Inflammatory macrophage (primary cell): ENCODE measurements at regions not wholly inside any gene's neighbourhood (a gene's known extent, or its start where the extent isn't known, plus 50 kb on each side); places are given as distances from the start of the nearest gene placed in this dataset.

Experiments
- DNase-seq, 2 donors: peaks; one replicate each; pipeline ENCODE4 v3.0.0-alpha.2; 2020 to 2022

DNA sequence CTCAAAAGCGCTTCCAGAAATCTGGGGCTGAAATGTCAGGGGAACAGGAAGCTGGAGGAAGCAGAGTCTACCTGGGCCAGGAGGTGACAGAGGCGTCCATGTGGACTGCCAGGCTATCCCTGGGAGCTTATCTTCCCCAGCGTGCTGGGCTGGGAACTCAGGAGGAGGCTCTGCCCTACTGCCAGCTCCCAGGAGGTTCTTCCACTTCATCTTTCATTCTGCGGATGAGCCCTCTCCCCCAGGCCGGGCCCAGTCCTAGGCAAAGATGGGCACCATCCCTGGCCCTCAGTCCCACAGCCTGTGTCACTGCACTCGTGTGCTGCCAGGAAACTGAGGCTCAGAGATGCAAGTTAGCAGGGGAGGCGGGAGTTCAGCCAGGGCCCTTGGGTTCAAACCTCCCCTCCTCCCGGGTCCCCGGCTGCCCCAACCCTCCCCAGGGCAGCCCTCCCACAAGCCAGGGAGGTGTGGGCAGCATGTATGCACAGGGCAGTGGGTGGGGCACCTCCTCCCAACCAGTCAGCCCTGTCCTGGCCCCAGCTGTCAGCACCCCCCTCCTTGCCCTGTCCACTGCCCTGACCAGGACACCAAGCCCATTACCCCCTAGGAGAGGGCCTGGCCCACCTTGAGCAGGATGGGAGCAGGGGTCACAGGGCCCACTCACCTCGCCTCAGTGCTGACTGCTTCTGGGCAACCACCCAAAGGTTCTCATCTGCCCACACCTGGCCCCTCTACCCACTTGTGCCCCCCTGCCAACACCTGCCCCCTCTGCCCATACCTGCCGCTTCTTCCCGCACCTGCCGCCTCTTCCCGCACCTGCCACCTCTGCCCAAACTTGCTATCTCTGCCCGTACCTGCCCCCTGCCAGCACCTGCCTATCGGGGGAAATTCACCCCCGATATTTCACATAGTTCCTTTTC, 226.0 kb downstream of the NPHP4 start:
- DNase-seq, result no peak

DNA sequence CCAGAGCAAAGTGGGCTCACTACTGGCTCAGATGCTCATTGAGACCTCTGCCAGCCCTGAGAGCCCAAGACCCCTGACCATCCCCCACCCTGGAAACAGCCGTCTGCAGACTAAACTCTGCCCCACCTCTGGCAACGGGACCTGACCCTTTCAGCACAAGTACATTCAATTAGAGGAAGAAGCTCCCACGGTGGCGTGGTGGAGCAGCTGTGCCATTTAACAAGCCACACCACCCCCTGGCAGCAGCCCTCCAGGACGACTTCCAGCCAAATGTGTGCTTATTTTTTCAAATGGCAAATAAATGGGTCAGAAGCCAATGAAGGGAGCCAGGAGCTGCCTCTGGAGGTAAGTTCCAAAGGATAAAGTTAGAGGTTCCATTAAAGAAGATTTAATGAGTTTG, 226.7 kb downstream of the NPHP4 start:
- DNase-seq, result no peak

DNA sequence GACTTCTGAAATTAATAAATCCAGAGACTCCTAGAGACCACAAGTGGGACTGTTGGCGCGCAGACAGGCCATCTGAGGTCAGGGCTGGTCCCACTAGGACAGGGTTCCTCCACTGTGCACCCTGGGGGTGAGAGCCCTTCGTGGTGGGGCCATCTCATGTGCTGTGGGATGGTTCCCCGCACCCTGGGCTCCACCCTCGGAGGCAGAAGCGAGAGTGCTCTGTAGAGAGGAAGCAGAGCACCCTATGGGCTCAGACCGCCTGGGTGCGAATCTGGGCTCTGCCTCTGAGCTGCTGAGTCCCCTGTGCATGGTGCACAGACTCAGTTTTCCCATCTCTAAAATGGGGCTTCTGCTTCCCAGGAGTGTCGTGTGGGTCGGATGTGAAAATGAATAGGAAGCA, 227.3 kb downstream of the NPHP4 start:
- DNase-seq, result no peak

DNA sequence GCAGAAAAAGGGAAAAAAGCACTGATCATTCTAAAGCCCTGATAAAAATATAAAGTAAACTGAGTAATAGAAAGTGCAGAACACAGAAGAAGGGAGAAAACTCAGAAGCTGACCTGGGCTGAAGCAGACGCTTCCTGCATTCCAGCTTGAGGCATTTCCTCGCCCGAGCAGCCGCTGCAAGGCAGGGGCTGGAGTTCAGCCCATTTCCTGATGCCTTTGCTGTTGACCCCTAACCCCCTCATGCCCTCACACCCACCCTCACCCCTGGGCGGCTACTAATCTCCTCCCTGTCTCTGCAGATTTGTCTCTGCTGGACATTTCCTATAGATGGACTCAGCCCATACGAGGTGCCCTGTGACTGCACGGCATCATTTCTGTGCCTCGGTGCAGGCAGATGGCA, 227.8 kb downstream of the NPHP4 start:
- no peak for DNase-seq

DNA sequence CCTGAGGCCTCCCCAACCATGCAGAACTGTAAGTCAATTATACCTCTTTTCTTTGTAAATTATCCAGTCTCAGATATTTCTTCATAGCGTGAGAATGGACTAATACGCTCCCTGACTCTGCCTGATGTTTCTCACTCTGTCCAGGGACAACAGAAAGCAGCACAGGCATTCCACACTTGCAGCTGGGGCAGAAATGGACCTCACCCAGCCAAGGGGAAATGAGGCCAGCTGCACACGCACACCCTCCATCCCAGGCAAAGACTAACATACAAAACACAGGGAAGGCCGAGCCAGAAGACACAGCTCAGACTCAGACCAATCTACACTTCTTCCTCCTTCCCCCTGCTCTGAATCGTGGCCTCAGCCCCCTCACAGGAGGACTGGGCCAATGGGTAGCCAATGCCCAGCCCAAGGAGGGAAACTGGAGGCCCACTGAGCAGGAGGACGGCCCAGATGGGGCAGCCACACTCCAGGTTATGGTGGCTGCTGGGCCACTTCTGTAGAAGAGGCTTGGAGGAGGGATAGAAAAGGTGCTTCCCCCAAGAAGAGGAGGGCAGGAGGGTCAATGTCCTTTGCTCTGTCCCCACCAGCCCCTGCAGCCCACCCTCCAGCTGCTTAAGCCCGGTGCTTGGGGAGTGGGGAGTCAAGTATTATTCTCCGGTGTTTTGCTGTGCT, 228.4 kb downstream of the NPHP4 start:
- DNase-seq, result no peak

DNA sequence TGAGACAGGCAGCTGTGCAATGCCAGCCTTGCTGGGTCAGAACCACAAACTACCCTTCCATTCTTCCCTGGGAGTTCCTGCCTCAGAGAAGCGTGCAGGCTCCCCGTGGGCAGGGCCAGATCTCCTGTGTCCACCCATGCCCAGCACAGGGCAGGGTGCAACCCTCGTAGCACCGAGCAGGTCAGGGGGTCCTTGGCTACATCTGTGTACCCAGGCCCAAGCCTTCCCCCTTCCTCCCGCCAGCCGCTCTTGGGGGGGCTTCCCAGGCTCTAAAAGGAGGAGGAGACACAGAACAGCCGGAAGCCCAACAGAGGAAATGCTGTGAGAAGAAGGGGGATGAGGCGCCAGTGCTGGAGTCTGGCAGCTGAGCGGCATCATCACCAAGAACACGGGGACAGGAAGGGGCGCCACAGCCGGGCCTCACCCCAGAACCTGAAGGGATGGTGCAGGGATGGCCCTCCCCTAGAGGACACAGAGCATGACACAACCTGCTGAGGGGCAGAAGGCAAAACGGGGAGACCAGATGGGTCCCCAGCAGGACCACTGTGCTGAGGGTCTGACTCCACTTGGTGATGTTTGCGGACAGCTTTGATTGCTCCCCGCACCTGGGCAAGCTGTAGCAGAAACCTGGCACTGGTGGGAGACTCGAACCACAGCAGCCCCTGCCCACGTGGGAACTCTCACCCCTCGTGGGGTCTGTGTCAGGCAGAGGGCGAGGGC, 233.2 kb downstream of the NPHP4 start:
- no peak for DNase-seq

DNA sequence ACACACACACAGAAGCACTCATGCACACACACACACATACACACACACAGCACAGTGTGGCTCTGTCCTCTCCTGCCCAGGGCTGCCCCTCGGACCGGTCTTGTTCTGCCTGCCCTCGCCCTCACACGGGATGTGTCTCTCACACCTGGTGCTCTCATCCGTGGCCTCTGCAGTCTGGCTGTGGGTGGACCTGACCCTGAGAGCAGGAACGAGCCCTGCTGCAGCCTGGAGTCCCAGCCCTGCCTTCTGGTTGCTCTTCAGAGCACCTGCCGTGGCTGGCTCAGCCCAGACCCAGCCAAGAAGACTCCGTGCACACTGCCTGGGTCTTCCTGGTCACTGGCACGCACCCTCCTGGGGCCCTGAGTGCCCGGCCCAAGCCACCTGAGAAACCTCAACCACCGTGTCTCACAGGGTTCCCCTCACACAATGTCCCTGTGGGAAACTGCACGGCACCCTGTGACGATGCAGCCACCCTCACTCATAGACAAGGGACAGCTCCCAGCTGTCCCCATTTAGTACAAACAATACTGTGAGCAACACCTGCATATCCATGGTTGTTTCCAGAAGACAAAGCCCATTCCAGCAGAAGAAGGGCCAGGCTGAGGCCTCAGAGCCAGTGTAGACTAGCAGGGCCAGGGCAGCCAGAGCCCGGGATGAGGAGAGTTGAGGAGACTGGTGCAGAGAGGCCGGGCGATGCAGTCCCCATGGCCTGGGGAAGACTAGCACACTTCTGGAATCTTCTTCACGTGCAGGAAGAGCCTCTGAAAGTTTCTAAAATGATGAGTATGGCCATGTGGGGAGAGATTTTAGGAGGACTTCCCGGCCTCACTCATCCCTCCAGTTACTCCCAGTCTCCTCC, 234.0 kb downstream of the NPHP4 start:
- no peak for DNase-seq

DNA sequence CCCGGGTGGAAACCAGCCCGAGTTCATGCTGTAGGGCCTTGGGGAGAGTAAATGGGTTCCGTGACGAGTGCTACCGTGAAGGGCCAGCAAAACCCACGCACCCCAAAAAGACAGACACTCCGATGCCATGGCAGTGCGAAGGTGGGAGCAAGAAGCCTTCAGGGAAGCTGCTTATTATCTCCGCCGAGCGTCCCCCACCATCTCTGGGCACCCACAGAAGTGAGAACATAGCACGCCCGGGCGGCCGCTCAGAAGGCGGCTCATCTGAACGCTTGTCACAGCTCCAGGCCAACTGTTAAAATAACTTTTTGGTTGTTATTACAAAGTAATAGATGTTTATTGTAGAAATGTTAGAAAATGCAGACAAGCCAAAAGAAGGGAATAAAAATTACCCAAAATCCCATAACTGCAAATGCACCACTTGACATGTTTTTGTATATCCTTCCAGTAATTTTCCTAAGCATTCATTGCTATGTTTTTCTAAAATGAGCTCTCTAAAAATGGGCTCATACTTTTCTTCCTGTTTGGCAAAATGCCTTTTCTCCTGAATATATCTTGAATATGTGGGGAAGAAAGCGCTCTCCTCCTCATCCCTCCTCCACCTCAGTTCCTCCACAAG, 234.9 kb downstream of the NPHP4 start:
- no peak for DNase-seq

DNA sequence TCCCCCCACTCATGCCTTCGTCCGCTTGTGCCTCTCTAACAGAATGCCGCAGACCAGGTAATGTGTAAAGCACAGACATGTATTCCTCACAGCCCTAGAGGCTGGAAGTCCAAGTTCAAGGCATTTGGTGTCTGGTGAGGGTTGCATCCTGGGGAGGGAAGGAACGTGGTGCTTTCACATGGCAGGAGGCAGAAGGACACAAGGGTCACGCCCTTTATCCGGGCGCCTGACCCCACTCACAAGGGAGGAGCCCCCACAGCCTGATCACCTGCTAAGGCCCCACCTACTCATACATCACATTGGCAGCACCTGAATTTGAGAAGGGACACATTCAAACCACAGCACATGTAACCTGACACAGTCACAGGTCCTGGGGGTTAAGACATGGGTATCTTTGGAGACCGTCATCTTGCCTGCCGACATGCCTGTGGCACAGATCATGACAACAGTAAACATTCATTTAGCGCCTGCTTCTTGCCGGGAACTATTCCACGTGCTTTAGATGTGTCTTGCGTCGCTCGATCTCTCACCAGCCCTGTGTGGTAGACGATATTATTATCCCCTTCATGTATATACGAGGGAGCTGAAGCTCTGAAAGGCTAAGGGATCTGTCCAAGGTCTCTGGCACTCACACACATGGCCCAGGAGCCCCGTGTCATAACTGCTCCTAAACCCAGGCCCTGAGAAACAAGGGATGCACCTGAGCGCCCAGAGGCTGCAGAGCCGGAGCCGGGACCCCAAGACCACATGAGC, 235.6 kb downstream of the NPHP4 start:
- DNase-seq, result no peak

DNA sequence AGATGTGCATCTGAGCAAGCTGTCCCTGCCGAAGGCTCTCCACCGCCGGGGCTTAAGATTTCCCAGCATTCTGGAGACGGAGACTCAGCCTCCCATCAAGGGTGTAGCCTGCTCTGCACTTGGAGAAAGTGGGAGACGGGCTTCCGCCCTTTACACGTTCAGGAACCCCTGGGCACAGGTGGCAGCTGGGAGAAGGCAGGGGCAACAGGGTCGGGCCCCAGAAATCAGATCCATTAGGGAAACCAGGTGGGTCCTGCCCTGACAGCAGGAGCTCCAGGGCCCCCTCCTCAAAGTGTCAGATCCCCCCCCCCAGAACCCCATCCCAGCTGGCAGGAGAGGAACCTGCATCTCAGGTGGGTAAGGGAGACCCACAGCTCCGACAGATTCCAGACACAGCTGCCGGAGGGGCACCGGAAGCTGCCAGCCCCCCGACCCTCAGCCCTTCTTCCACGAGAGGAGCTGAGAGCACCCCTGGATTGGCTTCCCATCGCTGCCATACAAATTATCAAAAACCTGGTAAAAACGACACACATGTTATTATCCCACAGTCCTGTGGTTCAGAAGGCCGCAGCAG, 236.6 kb downstream of the NPHP4 start:
- DNase-seq, result no peak

DNA sequence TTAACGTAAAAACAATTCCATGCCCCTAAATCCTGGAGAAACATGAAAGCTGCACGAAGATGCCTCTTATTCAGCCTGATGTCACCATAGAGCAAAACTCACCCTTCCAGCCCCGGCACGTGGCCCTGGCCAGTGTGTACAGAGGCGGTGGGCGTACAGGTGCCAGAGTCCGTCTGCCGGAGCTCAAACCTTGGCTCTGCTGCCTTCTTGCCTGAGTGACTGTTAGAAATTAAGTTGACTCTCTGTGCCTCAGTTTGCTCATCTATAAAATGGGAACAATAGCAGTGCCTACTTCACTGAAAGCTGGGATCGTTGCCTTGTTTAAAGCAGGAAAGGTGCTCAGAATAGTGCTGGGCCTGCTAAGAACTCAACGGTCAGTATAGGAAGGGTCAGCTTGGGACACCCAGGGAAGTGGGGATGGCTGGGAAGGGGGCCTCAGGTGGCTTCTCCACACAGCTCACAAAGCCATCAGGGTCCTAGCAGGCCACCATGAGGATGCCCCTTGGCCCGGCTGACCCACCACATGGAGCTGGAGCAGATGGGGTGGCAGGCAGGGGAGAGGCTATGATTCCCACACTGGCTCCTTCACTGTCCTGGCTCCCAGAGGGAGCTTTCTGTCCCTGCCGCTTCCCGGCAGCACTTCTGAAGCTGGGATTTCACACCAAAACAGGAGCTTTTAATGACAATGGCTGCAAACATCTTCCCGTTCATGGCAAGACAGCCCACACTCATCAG, 237.2 kb downstream of the NPHP4 start:
- no peak for DNase-seq

DNA sequence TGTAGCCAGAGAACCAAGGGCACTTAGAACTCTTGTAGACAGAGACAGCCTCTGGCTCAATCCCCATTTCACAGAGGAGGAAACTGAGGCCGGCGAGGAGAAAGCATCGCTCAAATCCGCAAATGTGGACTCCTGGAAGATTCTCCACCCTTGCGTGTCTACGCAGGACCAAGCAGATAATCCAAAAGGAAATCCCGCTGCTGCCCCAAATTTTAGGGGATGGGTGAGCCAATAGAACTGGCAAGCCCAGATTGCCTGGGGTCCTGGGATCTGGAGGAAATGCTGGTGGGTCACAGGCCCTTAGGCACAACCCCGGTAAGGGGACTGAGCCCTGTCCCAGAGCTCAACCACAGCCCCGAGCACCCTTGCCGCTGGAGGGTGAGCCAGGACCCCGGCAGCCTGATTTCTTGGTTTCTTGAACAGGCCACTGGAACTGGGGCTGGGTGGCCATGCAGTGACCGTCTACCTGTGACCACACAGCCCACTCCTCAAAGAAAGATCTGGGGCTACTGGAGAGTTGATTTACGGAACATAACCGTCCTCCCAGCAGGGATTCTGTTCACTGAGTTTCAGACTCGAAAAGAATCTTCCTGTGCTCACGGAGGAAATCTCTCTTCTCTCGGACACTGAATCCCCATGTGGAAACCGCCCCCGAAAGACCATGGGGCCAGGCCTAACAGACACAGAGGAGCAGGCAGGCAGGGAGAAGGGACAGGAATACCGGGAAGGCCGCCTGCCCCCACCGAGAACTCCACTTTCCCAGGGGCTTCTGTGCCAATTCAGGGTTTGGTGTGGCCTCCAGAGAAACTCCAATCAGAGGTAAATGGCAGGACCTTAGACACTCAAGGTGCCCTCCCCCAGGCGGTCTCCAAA, 238.4 kb downstream of the NPHP4 start:
- DNase-seq, result no peak

DNA sequence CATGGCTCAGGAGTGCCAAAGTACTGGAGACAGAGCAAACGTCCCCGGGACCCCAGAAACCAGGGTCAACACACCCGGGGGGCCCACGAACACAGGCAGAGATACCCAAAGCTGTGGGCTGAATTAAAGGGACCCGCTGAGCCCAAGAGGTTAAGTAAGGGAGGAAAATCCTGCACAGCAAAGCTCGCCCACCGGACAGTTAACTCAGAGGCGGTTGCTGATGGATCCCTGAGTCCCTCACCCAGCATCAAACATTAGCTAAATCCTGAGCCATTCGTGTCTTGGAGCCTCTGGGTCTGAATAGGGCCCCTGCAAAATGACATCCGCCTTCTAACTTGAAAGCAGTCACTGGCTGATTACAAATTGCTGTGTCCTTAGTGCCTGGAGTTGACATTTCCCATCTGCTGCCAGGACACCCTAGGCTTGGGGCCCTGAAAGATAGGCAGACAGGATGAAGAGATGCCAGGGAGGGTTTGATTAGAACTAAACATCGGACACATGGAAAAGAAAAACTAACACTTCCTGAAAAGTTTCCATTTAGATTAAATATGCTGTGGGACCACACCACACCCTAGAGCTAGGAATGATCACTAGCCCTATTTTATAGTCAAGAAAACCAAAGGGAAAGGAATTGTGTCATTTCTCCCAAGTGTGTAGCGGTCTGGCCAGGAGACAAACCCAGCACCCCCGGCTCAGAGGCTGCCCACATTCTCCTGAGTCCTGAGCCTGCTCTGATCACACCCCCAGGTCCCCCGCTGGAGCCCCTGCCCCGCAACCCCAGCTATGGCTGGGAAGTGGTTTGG, 239.3 kb downstream of the NPHP4 start:
- no peak for DNase-seq

DNA sequence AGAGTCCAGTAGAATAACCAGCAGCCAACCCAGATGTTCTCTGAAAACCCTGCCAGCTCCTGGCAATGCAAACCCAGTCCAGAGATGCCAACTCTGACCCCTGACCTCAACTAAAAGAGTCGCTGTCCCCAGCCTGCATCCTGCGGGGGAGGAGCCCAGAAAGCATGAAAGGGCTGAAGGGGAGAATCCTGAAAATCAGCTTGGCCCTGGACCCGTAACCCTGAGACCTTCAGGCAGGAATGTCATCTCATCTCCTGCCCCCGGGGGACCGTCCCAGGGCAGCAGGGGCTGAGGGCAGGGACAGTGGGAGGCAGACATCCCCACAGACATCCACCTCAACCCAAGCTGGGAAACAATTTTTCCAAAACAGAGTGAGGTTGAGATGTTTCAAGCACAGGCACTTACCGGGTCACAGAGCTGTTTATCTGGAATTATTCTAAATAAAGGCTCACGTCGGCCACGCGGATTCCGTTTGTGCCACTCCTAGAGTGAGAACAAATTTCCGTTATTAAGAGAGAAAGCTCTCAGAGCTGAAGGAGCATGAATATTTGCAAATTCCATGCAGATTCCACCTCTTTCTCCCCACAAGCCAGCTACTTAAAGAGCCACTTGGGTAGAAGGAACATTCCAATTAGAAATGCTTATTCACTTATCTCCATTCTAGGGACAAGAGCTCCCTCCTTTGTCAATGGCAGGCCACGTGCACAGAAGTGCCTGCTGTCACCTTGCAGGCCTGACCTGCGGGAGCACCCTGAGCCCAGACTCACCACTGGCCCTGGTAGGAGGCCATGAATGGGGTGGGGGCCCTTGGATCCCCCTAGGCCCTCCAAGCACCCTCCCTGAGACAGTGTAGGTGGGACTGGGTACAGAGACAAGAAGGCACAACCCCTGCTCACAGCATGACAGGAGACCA, 240.1 kb downstream of the NPHP4 start:
- no peak for DNase-seq

DNA sequence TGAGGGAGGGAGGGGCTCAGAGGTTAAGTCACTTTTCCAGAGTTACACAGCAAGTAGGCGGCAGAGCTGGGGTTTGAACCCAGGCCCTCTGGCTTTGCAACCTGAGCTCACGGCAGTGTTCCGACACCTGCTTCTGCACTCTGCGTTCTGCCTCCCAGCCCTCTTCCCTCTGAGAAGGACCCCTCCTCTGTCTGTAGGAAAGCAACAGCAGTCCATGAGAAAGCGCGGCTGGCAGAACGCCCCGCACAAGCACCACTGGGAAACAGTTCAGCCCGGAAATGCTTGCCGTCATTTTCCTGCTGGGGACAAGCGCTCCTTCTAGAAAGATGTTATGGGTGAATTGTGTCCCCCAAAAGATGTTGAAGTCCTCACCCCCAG, 241.1 kb downstream of the NPHP4 start:
- DNase-seq, result no peak

DNA sequence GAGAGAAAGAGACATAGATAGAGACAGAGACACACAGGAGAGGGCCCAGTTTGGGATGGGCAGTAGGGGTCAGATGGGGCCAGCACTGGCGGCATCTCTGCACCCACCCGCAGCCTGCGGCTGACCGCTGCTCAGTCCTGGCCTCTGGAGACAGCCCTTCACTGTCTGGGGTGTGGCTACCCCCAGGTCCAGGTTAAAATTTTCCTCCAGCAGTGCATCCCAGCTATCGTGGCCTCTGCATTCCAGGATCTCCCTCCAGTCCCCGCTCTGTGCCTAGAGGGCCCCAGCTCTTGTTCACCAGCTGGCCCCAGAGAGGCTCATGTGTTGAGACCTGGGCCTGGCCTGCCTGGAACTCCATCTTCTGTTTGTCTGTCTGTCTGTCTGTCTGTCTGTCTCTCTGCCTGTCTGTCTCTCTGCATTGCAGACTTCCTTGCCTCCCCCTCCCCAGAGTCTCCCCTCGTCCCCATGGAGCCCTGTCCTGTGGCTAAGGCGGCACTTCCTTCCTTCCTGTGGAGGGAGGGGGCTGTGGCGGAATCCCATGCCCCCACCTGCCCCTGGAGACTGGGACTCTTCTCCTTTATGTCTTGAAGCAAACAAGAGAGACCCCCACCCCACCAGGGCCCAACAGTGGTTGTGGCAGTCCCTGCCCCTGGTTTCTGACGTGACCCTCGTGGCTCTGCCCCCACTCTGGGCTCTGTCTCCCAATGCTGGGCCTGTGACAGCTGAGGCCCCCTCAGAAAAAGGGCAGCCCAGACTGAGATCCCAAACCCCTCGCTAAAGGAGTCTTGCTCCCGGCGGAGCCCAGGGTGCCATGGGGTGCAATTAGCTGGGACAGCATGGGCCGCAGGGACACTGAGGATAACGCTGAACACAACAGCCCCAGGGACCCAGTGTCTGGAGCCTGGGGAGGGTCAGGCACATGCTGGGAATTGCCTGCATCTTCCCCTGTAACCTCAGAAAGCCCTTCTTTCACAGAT, 241.8 kb downstream of the NPHP4 start:
- no peak for DNase-seq
